ENCODE measurements at regions not wholly inside any gene's neighbourhood (a gene's known extent, or its start where the extent isn't known, plus 50 kb on each side); places are given as distances from the start of the nearest gene placed in this dataset.
"Not testable (repeated sequence)": the region's sequence is repeated elsewhere in the genome, so short reads cannot be mapped to it uniquely, and the experiment has no call there.

GRCh38 chr7:145434811-145435210 is 599.0 kb upstream of the TPK1 start:
- TF ChIP-seq, protein P1, sequence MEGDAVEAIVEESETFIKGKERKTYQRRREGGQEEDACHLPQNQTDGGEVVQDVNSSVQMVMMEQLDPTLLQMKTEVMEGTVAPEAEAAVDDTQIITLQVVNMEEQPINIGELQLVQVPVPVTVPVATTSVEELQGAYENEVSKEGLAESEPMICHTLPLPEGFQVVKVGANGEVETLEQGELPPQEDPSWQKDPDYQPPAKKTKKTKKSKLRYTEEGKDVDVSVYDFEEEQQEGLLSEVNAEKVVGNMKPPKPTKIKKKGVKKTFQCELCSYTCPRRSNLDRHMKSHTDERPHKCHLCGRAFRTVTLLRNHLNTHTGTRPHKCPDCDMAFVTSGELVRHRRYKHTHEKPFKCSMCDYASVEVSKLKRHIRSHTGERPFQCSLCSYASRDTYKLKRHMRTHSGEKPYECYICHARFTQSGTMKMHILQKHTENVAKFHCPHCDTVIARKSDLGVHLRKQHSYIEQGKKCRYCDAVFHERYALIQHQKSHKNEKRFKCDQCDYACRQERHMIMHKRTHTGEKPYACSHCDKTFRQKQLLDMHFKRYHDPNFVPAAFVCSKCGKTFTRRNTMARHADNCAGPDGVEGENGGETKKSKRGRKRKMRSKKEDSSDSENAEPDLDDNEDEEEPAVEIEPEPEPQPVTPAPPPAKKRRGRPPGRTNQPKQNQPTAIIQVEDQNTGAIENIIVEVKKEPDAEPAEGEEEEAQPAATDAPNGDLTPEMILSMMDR (IDR thresholded peaks at IDR 0.05; ENCODE audit: borderline replicate concordance, control extremely low read depth, extremely low read depth, insufficient read depth, missing control alignments): no peak
- no peak for DNase-seq (ENCODE audit: low spot score)
- in situ Hi-C loops (cut with MboI; ENCODE audit: low sequenced_read_pairs, unreplicated experiment): no loop called here

DNA sequence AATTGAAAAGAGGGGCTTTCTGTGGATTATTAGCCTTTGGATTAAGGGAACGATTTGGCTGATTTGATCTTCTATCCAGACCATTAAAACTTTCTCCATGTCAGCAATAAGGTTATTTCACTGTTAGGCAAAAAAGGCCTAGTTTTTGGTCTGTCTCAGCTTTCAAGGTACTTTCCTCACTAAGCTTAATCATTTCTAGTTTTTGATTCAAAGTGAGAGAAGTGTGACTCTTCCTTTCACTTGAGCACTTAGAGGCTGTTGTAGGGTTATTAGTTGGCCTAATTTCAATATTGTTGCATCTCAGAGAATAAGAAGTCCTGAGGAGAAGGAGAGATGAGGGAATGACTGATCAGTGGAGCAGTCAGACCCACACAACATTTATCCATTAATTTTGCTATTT is 596.0 kb upstream of the TPK1 start:
- TF ChIP-seq, protein P1 (IDR thresholded peaks at IDR 0.05; ENCODE audit: borderline replicate concordance, control extremely low read depth, extremely low read depth, insufficient read depth, missing control alignments): no peak
- no peak for DNase-seq (ENCODE audit: low spot score)
- in situ Hi-C loops (cut with MboI; ENCODE audit: low sequenced_read_pairs, unreplicated experiment): no loop called here

- DNase-seq (ENCODE audit: low spot score); in situ Hi-C loops (cut with MboI; ENCODE audit: low sequenced_read_pairs, unreplicated experiment): not testable (repeated sequence)
Measured at GRCh38 chr7:145418481-145418880, 582.6 kb upstream of the TPK1 start.

DNA sequence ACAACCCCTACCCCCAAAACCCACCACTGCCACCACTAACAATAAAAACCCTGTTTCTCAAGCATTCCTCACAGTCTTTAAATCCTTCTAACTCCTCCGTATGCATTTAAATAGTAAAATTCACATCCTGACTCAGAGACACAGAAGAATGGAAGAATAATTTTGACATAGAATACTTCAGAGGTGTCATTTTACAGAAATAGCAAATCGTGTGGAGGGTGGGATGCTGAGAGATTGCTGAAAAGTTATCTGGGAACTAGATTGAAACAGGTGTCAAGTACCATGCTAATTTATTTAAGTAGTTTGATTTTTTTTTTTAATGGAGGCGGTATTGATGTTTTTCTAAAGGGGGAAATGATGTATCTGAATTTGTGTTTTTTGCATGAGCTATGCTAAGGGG is 575.2 kb upstream of the TPK1 start:
- in situ Hi-C loops (cut with MboI; ENCODE audit: low sequenced_read_pairs, unreplicated experiment): no loop called here
- no peak for DNase-seq (ENCODE audit: low spot score)
- TF ChIP-seq, protein P1 (IDR thresholded peaks at IDR 0.05; ENCODE audit: borderline replicate concordance, control extremely low read depth, extremely low read depth, insufficient read depth, missing control alignments): no peak

GRCh38 chr7:145398758-145399157 is 562.9 kb upstream of the TPK1 start:
- in situ Hi-C loops (cut with MboI; ENCODE audit: low sequenced_read_pairs, unreplicated experiment): no loop called here
- DNase-seq (ENCODE audit: low spot score): no peak
- TF ChIP-seq, protein P1 (IDR thresholded peaks at IDR 0.05; ENCODE audit: borderline replicate concordance, control extremely low read depth, extremely low read depth, insufficient read depth, missing control alignments): no peak

DNA sequence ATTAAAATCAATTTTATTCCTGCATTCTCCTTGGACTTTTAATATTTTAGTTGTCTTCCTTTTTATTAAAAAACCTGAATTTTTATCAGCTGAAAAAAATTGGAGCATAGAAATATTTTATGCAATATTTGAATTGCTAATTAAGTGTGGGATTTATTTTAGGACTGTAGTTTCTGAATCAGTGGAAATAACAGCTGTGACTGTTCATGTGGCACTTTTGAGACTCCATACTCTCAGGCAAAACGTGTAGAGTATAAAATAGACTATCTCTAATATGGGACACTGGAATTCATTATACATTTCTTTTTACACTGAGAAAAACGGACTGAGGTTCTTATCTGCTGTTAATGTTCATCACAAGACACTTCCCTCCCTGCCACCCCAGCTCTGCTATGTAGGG is 558.3 kb upstream of the TPK1 start:
- TF ChIP-seq, protein P1 (IDR thresholded peaks at IDR 0.05; ENCODE audit: borderline replicate concordance, control extremely low read depth, extremely low read depth, insufficient read depth, missing control alignments): no peak
- in situ Hi-C loops (cut with MboI; ENCODE audit: low sequenced_read_pairs, unreplicated experiment): no loop called here
- no peak for DNase-seq (ENCODE audit: low spot score)

- no peak for DNase-seq (ENCODE audit: low spot score)
- in situ Hi-C loops (cut with MboI; ENCODE audit: low sequenced_read_pairs, unreplicated experiment): no loop called here
- TF ChIP-seq, protein P1 (IDR thresholded peaks at IDR 0.05; ENCODE audit: borderline replicate concordance, control extremely low read depth, extremely low read depth, insufficient read depth, missing control alignments): no peak
Measured at GRCh38 chr7:145382762-145383161, 546.9 kb upstream of the TPK1 start.
